SK-N-SH treated with all-trans-retinoic acid at 6 μM for 48 hours (cell line): ENCODE measurements at regions not wholly inside any gene's neighbourhood (a gene's known extent, or its start where the extent isn't known, plus 50 kb on each side); places are given as distances from the start of the nearest gene placed in this dataset.

ENCODE experiments used
- ATAC-seq: fragments of 200-7000 bp; cut with Tn5 transposase; 3 replicates; pipeline ENCODE4 v1.9.1; 2020; ENCODE audit warnings: mild to moderate bottlenecking, moderate library complexity
- ARNTL ChIP-seq: fragments of 450-650 bp; formaldehyde crosslinking; IDR thresholded peaks from 2 replicates; pipeline ENCODE4 v1.5.0; 2020; ENCODE audit warnings: low read depth, mild to moderate bottlenecking, moderate library complexity, borderline replicate concordance
- BACH2 ChIP-seq: fragments of 250-450 bp; sonication (Bioruptor Pico); IDR thresholded peaks from 2 replicates; pipeline ENCODE4 v1.9.0; 2021; ENCODE audit warnings: mild to moderate bottlenecking, borderline replicate concordance
- CSDC2 ChIP-seq: fragments of 250-450 bp; sonication (Bioruptor Pico); IDR thresholded peaks from 2 replicates; pipeline ENCODE4 v1.5.0; 2020; ENCODE audit warnings: mild to moderate bottlenecking, moderate library complexity
- ESRRG ChIP-seq: fragments of 250-450 bp; sonication (Bioruptor Pico); IDR thresholded peaks from 2 replicates; pipeline ENCODE4 v1.6.1; 2021; ENCODE audit warnings: mild to moderate bottlenecking
- GLIS3 ChIP-seq: fragments of 250-450 bp; sonication (Bioruptor Pico); IDR thresholded peaks from 2 replicates; pipeline ENCODE4 v1.5.0; 2020; ENCODE audit warnings: mild to moderate bottlenecking, moderate library complexity
- ISL1 ChIP-seq: fragments of 250-450 bp; sonication (Bioruptor Pico); IDR thresholded peaks from 2 replicates; pipeline ENCODE4 v2.1.2; 2022; ENCODE audit warnings: mild to moderate bottlenecking, moderate library complexity
- OSR1 ChIP-seq: fragments of 250-450 bp; sonication (Bioruptor Pico); IDR thresholded peaks from 2 replicates; pipeline ENCODE4 v1.8.0; 2022; ENCODE audit warnings: moderate library complexity, mild to moderate bottlenecking, inconsistent platforms
- PATZ1 ChIP-seq: fragments of 250-450 bp; sonication (Bioruptor Pico); IDR thresholded peaks from 2 replicates; pipeline ENCODE4 v1.8.0; 2020; ENCODE audit warnings: mild to moderate bottlenecking, moderate library complexity, borderline replicate concordance
- PPARA ChIP-seq: fragments of 250-450 bp; sonication (Bioruptor Pico); IDR thresholded peaks from 2 replicates; pipeline ENCODE4 v1.5.0; 2020; ENCODE audit warnings: mild to moderate bottlenecking, borderline replicate concordance
- RARB ChIP-seq: fragments of 250-450 bp; sonication (Bioruptor Pico); IDR thresholded peaks from 2 replicates; pipeline ENCODE4 v1.8.0; 2021; ENCODE audit warnings: mild to moderate bottlenecking, moderate library complexity
- SNAI2 ChIP-seq: fragments of 250-450 bp; sonication (Bioruptor Pico); IDR thresholded peaks from 2 replicates; pipeline ENCODE4 v1.5.0; 2020; ENCODE audit warnings: mild to moderate bottlenecking, moderate library complexity
- TCF4 ChIP-seq: fragments of 250-450 bp; sonication (Bioruptor Pico); IDR thresholded peaks from 2 replicates; pipeline ENCODE4 v1.8.0; 2021; ENCODE audit warnings: mild to moderate bottlenecking, moderate library complexity, borderline replicate concordance
- TOX ChIP-seq: fragments of 250-450 bp; sonication (Bioruptor Pico); IDR thresholded peaks from 2 replicates; pipeline ENCODE4 v1.8.0; 2021; ENCODE audit warnings: mild to moderate bottlenecking, moderate library complexity, borderline replicate concordance
- ZC3H10 ChIP-seq: fragments of 250-450 bp; sonication (Bioruptor Pico); IDR thresholded peaks from 2 replicates; pipeline ENCODE4 v1.5.1; 2021; ENCODE audit warnings: mild to moderate bottlenecking, moderate library complexity
- ZFP3 ChIP-seq: fragments of 250-450 bp; sonication (Bioruptor Pico); IDR thresholded peaks from 2 replicates; pipeline ENCODE4 v1.5.0; 2020; ENCODE audit warnings: mild to moderate bottlenecking, moderate library complexity
- ZFP30 ChIP-seq: fragments of 450-650 bp; formaldehyde crosslinking; IDR thresholded peaks from 2 replicates; pipeline ENCODE4 v1.5.0; 2022; ENCODE audit warnings: mild to moderate bottlenecking, moderate library complexity
- ZNF565 ChIP-seq: fragments of 450-650 bp; formaldehyde crosslinking; conservative IDR thresholded peaks from 2 replicates; pipeline ENCODE4 v1.5.0; 2020; ENCODE audit warnings: low read depth, mild to moderate bottlenecking, moderate library complexity
- ZNF70 ChIP-seq: fragments of 450-650 bp; formaldehyde crosslinking; IDR thresholded peaks from 2 replicates; pipeline ENCODE4 v1.5.0; 2020; ENCODE audit warnings: mild to moderate bottlenecking, moderate library complexity
- ZNF8 ChIP-seq: fragments of 450-650 bp; formaldehyde crosslinking; IDR thresholded peaks from 2 replicates; pipeline ENCODE4 v1.5.0; 2020; ENCODE audit warnings: mild to moderate bottlenecking, moderate library complexity
- TF ChIP-seq, protein P1 (sequence below): fragments of 250-450 bp; sonication (Bioruptor Pico); IDR thresholded peaks from 2 replicates; pipeline ENCODE4 v1.5.1; 2020; ENCODE audit warnings: low read depth, mild to moderate bottlenecking, moderate library complexity
- TF ChIP-seq, protein P2 (sequence below): fragments of 250-450 bp; sonication (Bioruptor Pico); IDR thresholded peaks from 2 replicates; pipeline ENCODE4 v1.5.1; 2021; ENCODE audit warnings: mild to moderate bottlenecking, moderate library complexity
- TF ChIP-seq, protein P3 (sequence below): fragments of 250-450 bp; sonication (Bioruptor Pico); IDR thresholded peaks from 2 replicates; pipeline ENCODE4 v1.8.0; 2021; ENCODE audit warnings: low read depth, mild to moderate bottlenecking, moderate library complexity, borderline replicate concordance

DNA sequence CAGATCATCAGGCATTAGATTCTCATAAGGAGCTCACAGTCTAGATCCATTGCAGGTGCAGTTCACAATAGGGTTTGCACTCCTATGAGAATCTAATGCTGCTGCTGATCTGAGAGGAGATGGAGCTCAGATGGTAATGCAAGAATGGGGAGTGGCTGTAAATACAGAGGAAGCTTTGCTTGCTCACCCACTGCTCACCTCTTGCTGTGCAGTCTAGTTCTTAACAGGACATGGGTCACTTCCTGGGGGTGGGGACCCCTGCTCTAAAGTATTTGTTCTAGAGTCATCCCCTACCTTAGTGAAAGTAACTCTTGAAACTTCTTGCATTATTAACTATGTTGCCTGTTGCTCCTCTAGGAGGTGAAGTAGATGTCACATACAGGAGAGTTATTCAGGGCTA lies 171.3 kb upstream of the PARD3B start:
- ATAC-seq = no peak
- no peak for TF ChIP-seq ZNF70 (CRISPR knock-in tag)
- TF ChIP-seq ZC3H10 (CRISPR knock-in tag) = no peak
- TF ChIP-seq CSDC2 (CRISPR knock-in tag) = no peak
- TF ChIP-seq GLIS3 (CRISPR knock-in tag) = no peak
- no peak for TF ChIP-seq ZFP3
- TF ChIP-seq, protein P1, sequence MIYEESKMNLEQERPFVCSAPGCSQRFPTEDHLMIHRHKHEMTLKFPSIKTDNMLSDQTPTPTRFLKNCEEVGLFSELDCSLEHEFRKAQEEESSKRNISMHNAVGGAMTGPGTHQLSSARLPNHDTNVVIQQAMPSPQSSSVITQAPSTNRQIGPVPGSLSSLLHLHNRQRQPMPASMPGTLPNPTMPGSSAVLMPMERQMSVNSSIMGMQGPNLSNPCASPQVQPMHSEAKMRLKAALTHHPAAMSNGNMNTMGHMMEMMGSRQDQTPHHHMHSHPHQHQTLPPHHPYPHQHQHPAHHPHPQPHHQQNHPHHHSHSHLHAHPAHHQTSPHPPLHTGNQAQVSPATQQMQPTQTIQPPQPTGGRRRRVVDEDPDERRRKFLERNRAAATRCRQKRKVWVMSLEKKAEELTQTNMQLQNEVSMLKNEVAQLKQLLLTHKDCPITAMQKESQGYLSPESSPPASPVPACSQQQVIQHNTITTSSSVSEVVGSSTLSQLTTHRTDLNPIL (CRISPR knock-in tag) = no peak
- TF ChIP-seq ZNF565 (CRISPR knock-in tag) = no peak
- TF ChIP-seq ESRRG (CRISPR knock-in tag) = no peak
- TF ChIP-seq, all 23 proteins: peak for 0

GRCh38 chr2:204380141-204380881 lies 165.0 kb upstream of the PARD3B start:
- TF ChIP-seq TOX (CRISPR knock-in tag) = no peak
- TF ChIP-seq GLIS3 (CRISPR knock-in tag) = no peak
- TF ChIP-seq PATZ1 (CRISPR knock-in tag) = no peak
- TF ChIP-seq ZNF8 (CRISPR knock-in tag) = no peak
- no peak for TF ChIP-seq ARNTL (CRISPR knock-in tag)
- TF ChIP-seq, protein P2, sequence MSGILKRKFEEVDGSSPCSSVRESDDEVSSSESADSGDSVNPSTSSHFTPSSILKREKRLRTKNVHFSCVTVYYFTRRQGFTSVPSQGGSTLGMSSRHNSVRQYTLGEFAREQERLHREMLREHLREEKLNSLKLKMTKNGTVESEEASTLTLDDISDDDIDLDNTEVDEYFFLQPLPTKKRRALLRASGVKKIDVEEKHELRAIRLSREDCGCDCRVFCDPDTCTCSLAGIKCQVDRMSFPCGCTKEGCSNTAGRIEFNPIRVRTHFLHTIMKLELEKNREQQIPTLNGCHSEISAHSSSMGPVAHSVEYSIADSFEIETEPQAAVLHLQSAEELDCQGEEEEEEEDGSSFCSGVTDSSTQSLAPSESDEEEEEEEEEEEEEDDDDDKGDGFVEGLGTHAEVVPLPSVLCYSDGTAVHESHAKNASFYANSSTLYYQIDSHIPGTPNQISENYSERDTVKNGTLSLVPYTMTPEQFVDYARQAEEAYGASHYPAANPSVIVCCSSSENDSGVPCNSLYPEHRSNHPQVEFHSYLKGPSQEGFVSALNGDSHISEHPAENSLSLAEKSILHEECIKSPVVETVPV (CRISPR knock-in tag) = no peak
- TF ChIP-seq BACH2 = no peak
- no peak for TF ChIP-seq ZNF565 (CRISPR knock-in tag)
- TF ChIP-seq OSR1 = no peak
- TF ChIP-seq, protein P3, sequence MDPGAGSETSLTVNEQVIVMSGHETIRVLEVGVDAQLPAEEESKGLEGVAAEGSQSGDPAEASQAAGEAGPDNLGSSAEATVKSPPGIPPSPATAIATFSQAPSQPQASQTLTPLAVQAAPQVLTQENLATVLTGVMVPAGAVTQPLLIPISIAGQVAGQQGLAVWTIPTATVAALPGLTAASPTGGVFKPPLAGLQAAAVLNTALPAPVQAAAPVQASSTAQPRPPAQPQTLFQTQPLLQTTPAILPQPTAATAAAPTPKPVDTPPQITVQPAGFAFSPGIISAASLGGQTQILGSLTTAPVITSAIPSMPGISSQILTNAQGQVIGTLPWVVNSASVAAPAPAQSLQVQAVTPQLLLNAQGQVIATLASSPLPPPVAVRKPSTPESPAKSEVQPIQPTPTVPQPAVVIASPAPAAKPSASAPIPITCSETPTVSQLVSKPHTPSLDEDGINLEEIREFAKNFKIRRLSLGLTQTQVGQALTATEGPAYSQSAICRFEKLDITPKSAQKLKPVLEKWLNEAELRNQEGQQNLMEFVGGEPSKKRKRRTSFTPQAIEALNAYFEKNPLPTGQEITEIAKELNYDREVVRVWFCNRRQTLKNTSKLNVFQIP (CRISPR knock-in tag) = no peak
- no peak for TF ChIP-seq ISL1 (CRISPR knock-in tag)
- ATAC-seq = no peak

- ATAC-seq = no peak
- TF ChIP-seq ZNF565 (CRISPR knock-in tag) (no peak), PPARA (CRISPR knock-in tag) (no peak), ESRRG (CRISPR knock-in tag) (no peak), ZC3H10 (CRISPR knock-in tag) (no peak), ISL1 (CRISPR knock-in tag) (no peak), GLIS3 (CRISPR knock-in tag) (no peak), BACH2 (no peak), OSR1 (no peak)
Observed at GRCh38 chr2:204386668-204387067, 158.6 kb upstream of the PARD3B start.

GRCh38 chr2:204389120-204389519 lies 156.2 kb upstream of the PARD3B start:
- ATAC-seq = no peak
- TF ChIP-seq, protein P3 (CRISPR knock-in tag) = no peak
- TF ChIP-seq, protein P2 (CRISPR knock-in tag) = no peak
- TF ChIP-seq RARB (CRISPR knock-in tag) (no peak), ZNF565 (CRISPR knock-in tag) (no peak), BACH2 (no peak), OSR1 (no peak), ZNF70 (CRISPR knock-in tag) (no peak), SNAI2 (CRISPR knock-in tag) (no peak), TCF4 (CRISPR knock-in tag) (no peak), ISL1 (CRISPR knock-in tag) (no peak), ZFP3 (no peak), ZFP30 (no peak), ZC3H10 (CRISPR knock-in tag) (no peak)
- TF ChIP-seq, protein P1 (CRISPR knock-in tag) = no peak
